H1 (cell line): ENCODE measurements at regions not wholly inside any gene's neighbourhood (a gene's known extent, or its start where the extent isn't known, plus 50 kb on each side); places are given as distances from the start of the nearest gene placed in this dataset.

Source experiments
- CTCF ChIA-PET: fragments of 300-600 bp; sonication (Branson Sonifier 250); formaldehyde crosslinking; loops from one replicate; lab custom pipeline; 2021; ENCODE audit not compliant: partially characterized antibody; lab: Charles Lee
- POLR2A ChIA-PET: fragments of 300-600 bp; sonication (Branson Sonifier 250); formaldehyde crosslinking; loops from one replicate; lab custom pipeline; 2021; ENCODE audit warnings: inconsistent platforms; ENCODE audit not compliant: partially characterized antibody; lab: Charles Lee
- DNase-seq, 2 experiments: peaks; one replicate each; pipeline versions ENCODE4 v3.0.0 to v3.0.0-alpha.2; 2010 to 2022; ENCODE audit warnings: low spot score in 2 of 2, low read depth in 1 of 2, mixed read lengths in 1 of 2
- FAIRE-seq: peaks from 2 replicates; lab custom pipeline; 2011; peaks lifted over from hg19 to GRCh38; lab: Jason Lieb, UNC
- H2AFZ ChIP-seq: 2 replicates; pipeline ENCODE4 v1.8.1; 2012; ENCODE audit warnings: low read length, inconsistent platforms
- H2AK5ac ChIP-seq: 2 replicates; pipeline ENCODE4 v1.6.1; 2013; ENCODE audit warnings: low read depth, low read length
- H2BK120ac ChIP-seq: replicated peaks from 2 replicates; pipeline ENCODE3; 2013; ENCODE audit warnings: low read depth, low read length, inconsistent platforms
- H2BK12ac ChIP-seq: 2 replicates; pipeline ENCODE4 v1.6.1; 2013; ENCODE audit warnings: low read depth, low read length
- H2BK15ac ChIP-seq: 2 replicates; pipeline ENCODE4 v1.6.1; 2013; ENCODE audit warnings: low read length
- H2BK20ac ChIP-seq: 2 replicates; pipeline ENCODE4 v1.6.1; 2013; ENCODE audit warnings: low read length
- H2BK5ac ChIP-seq: 2 replicates; pipeline ENCODE4 v1.6.1; 2013; ENCODE audit warnings: low read depth, low read length
- H3K14ac ChIP-seq: 2 replicates; pipeline ENCODE4 v1.6.1; 2013; ENCODE audit warnings: inconsistent platforms; ENCODE audit not compliant: insufficient read length
- H3K18ac ChIP-seq: 2 replicates; pipeline ENCODE4 v1.6.1; 2013; ENCODE audit warnings: low read length; ENCODE audit errors: extremely low read depth
- H3K23ac ChIP-seq: 2 replicates; pipeline ENCODE4 v1.6.1; 2013; ENCODE audit warnings: inconsistent platforms; ENCODE audit not compliant: insufficient read length
- H3K23me2 ChIP-seq: 2 replicates; pipeline ENCODE4 v1.6.1; 2013; ENCODE audit warnings: low read depth, low read length
- H3K27ac ChIP-seq: 2 replicates; pipeline ENCODE4 v1.6.1; 2011; ENCODE audit warnings: low read depth, low read length, inconsistent platforms
- H3K27me3 ChIP-seq, 4 experiments: replicated peaks in 1 of 4; 1 replicate in 1 of 4; 2 replicates in 3 of 4; pipeline versions ENCODE4 v1.6.1 to v1.8.1; 2011 to 2013; ENCODE audit warnings: low read length in 3 of 4, mild to moderate bottlenecking in 3 of 4, inconsistent platforms in 2 of 4, mixed read lengths in 2 of 4, moderate library complexity in 1 of 4; ENCODE audit not compliant: control insufficient read depth in 3 of 4, insufficient read depth in 3 of 4; ENCODE audit errors: extremely low read depth in 1 of 4
- H3K36me3 ChIP-seq, 4 experiments: 2 replicates each; pipeline versions ENCODE4 v1.6.1 to v1.8.1; 2011 to 2013; ENCODE audit warnings: mild to moderate bottlenecking in 4 of 4, low read length in 3 of 4, moderate library complexity in 2 of 4, control low read depth in 1 of 4, inconsistent platforms in 1 of 4; ENCODE audit not compliant: insufficient read depth in 4 of 4, control insufficient read depth in 2 of 4
- H3K4ac ChIP-seq: replicated peaks from 2 replicates; pipeline ENCODE3; 2013; ENCODE audit warnings: low read length, low read depth, mixed read lengths, inconsistent platforms; ENCODE audit not compliant: insufficient read length
- H3K4me1 ChIP-seq, 4 experiments: replicated peaks in 1 of 4; 1 replicate in 1 of 4; 2 replicates in 3 of 4; pipeline versions ENCODE4 v1.6.1 to v1.8.1; 2011 to 2013; ENCODE audit warnings: low read length in 3 of 4, inconsistent platforms in 2 of 4, mixed read lengths in 1 of 4; ENCODE audit not compliant: insufficient read depth in 4 of 4, control insufficient read depth in 3 of 4
- H3K4me2 ChIP-seq, 2 experiments: 2 replicates each; pipeline versions ENCODE4 v1.6.1 to v1.8.1; 2011 to 2013; ENCODE audit warnings: low read depth in 2 of 2, low read length in 2 of 2, control low read depth in 1 of 2, inconsistent platforms in 1 of 2, mild to moderate bottlenecking in 1 of 2; ENCODE audit not compliant: insufficient read depth in 1 of 2
- H3K4me3 ChIP-seq, 4 experiments: fragments of 200-600, 300-600 bp in 1 of 4; sonication (generic), shearing (Covaris generic), sonication (Bioruptor Twin) in 1 of 4; 2 replicates each; pipeline versions ENCODE4 v1.5.1 to v1.8.1; 2011 to 2016; ENCODE audit warnings: low read length in 4 of 4, low read depth in 3 of 4, control low read depth in 2 of 4, inconsistent platforms in 2 of 4, mild to moderate bottlenecking in 2 of 4, mixed read lengths in 1 of 4, moderate library complexity in 1 of 4; ENCODE audit not compliant: insufficient read depth in 2 of 4; ENCODE audit errors: extremely low read depth in 1 of 4
- H3K56ac ChIP-seq: replicated peaks from 2 replicates; pipeline ENCODE3; 2013; ENCODE audit warnings: low read depth, mild to moderate bottlenecking, mixed read lengths, low read length, inconsistent platforms; ENCODE audit not compliant: insufficient read length
- H3K79me1 ChIP-seq: 2 replicates; pipeline ENCODE4 v1.6.1; 2013; ENCODE audit warnings: low read depth, low read length, control low read depth
- H3K79me2 ChIP-seq, 2 experiments: 2 replicates each; pipeline versions ENCODE4 v1.6.1 to v1.8.1; 2012 to 2013; ENCODE audit warnings: low read length in 2 of 2, mild to moderate bottlenecking in 2 of 2, inconsistent platforms in 1 of 2; ENCODE audit not compliant: insufficient read depth in 2 of 2, control insufficient read depth in 1 of 2
- H3K9ac ChIP-seq, 4 experiments: replicated peaks in 1 of 4; 1 replicate in 1 of 4; 2 replicates in 3 of 4; pipeline versions ENCODE4 v1.6.1 to v1.8.1; 2011 to 2013; ENCODE audit warnings: low read depth in 3 of 4, low read length in 3 of 4, control low read depth in 2 of 4, mild to moderate bottlenecking in 2 of 4, moderate library complexity in 2 of 4, inconsistent platforms in 1 of 4; ENCODE audit errors: extremely low read depth in 1 of 4
- H3K9me3 ChIP-seq, 2 experiments: 2 replicates each; pipeline versions ENCODE4 v1.6.1 to v1.8.1; 2012 to 2013; ENCODE audit warnings: mild to moderate bottlenecking in 2 of 2, moderate library complexity in 2 of 2, control low read depth in 1 of 2, inconsistent platforms in 1 of 2, low read depth in 1 of 2, low read length in 1 of 2, mixed read lengths in 1 of 2; ENCODE audit not compliant: insufficient read depth in 2 of 2
- H4K20me1 ChIP-seq, 2 experiments: replicated peaks in 1 of 2; 2 replicates each; pipeline versions ENCODE3 to v1.8.1; 2011 to 2013; ENCODE audit warnings: inconsistent platforms in 2 of 2, low read length in 2 of 2, mild to moderate bottlenecking in 1 of 2; ENCODE audit not compliant: insufficient read depth in 2 of 2, control insufficient read depth in 1 of 2
- H4K5ac ChIP-seq: 2 replicates; pipeline ENCODE4 v1.6.1; 2013; ENCODE audit warnings: low read length, low read depth, mixed read lengths, inconsistent platforms; ENCODE audit not compliant: insufficient read length
- H4K8ac ChIP-seq: 2 replicates; pipeline ENCODE4 v1.8.0; 2013; ENCODE audit warnings: mild to moderate bottlenecking, moderate library complexity, low read length, inconsistent platforms; ENCODE audit not compliant: insufficient read depth; ENCODE audit errors: extremely low read depth
- H4K91ac ChIP-seq: replicated peaks from 2 replicates; pipeline ENCODE3; 2013; ENCODE audit warnings: low read length, mixed read lengths, inconsistent platforms; ENCODE audit not compliant: insufficient read length
- BACH1 ChIP-seq: IDR thresholded peaks from 2 replicates; pipeline ENCODE4 v1.6.1; 2012; ENCODE audit warnings: low read length, improper control_type of control experiment
- BCL11A ChIP-seq, 2 experiments: IDR thresholded peaks; one replicate each; pipeline ENCODE4 v1.6.1; 2011; ENCODE audit warnings: low read depth in 2 of 2, low read length in 2 of 2, mild to moderate bottlenecking in 2 of 2
- BRCA1 ChIP-seq: IDR thresholded peaks from 2 replicates; pipeline ENCODE4 v1.6.1; 2012; ENCODE audit warnings: low read depth, low read length, improper control_type of control experiment
- CEBPB ChIP-seq: IDR thresholded peaks from 2 replicates; pipeline ENCODE4 v1.6.1; 2012; ENCODE audit warnings: low read depth, low read length
- CHD2 ChIP-seq: IDR thresholded peaks from 2 replicates; pipeline ENCODE4 v1.6.1; 2012; ENCODE audit warnings: low read length, improper control_type of control experiment
- CREB1 ChIP-seq: IDR thresholded peaks from 2 replicates; pipeline ENCODE4 v1.6.1; 2012; ENCODE audit warnings: inconsistent platforms
- KDM4A ChIP-seq: IDR thresholded peaks from one replicate; pipeline ENCODE4 v1.7.1; 2012; ENCODE audit warnings: low read depth, mild to moderate bottlenecking, moderate library complexity, low read length, inconsistent platforms; ENCODE audit not compliant: severe bottlenecking
- NRF1 ChIP-seq: IDR thresholded peaks from 2 replicates; pipeline ENCODE4 v1.6.1; 2011; ENCODE audit warnings: mild to moderate bottlenecking, low read depth, low read length, improper control_type of control experiment
- RFX5 ChIP-seq: IDR thresholded peaks from 2 replicates; pipeline ENCODE4 v1.6.1; 2011; ENCODE audit warnings: low read depth, low read length, improper control_type of control experiment, borderline replicate concordance
- RNF2 ChIP-seq: fragments of 200-900, 300-1000 bp; sonication (generic); IDR thresholded peaks from 2 replicates; pipeline ENCODE4 v1.7.1; 2016; ENCODE audit warnings: borderline replicate concordance, low read depth, mild to moderate bottlenecking, antibody characterized with exemption, low read length; ENCODE audit not compliant: poor library complexity, severe bottlenecking; ENCODE audit errors: missing control alignments
- SIRT6 ChIP-seq: IDR thresholded peaks from one replicate; pipeline ENCODE4 v1.7.1; 2012; ENCODE audit warnings: low read length, inconsistent platforms
- SP1 ChIP-seq: IDR thresholded peaks from 2 replicates; pipeline ENCODE4 v1.6.1; 2011; ENCODE audit warnings: low read depth, low read length
- TAF7 ChIP-seq: optimal IDR thresholded peaks from 2 replicates; pipeline ENCODE3; 2011; ENCODE audit warnings: low read depth, mild to moderate bottlenecking, inconsistent platforms, low read length, moderate library complexity, borderline replicate concordance
- WGBS, 2 experiments: shearing (Covaris generic) in 1 of 2; methylation state at CpG; one replicate each; pipeline versions ENCODE4 v1.1.6 to v1.1.7; 2013 to 2015; ENCODE audit warnings: low lambda C conversion rate in 2 of 2, mixed read lengths in 2 of 2, inconsistent platforms in 1 of 2, low coverage in 1 of 2, missing lambda C conversion rate in 1 of 2; ENCODE audit not compliant: insufficient replicate concordance in 2 of 2, insufficient coverage in 1 of 2, insufficient read length in 1 of 2; ENCODE audit errors: extremely low coverage in 1 of 2, missing lambda C conversion rate in 1 of 2; 5-methylcytosine and 5-hydroxymethylcytosine counted together
- TF ChIP-seq, protein P1 (sequence below): IDR thresholded peaks from 2 replicates; pipeline ENCODE4 v1.6.1; 2012; ENCODE audit warnings: inconsistent platforms
- TF ChIP-seq, protein P2 (sequence below): IDR thresholded peaks from 2 replicates; pipeline ENCODE4 v1.6.1; 2011; ENCODE audit warnings: low read depth, mild to moderate bottlenecking, low read length; ENCODE audit not compliant: insufficient read depth

DNA sequence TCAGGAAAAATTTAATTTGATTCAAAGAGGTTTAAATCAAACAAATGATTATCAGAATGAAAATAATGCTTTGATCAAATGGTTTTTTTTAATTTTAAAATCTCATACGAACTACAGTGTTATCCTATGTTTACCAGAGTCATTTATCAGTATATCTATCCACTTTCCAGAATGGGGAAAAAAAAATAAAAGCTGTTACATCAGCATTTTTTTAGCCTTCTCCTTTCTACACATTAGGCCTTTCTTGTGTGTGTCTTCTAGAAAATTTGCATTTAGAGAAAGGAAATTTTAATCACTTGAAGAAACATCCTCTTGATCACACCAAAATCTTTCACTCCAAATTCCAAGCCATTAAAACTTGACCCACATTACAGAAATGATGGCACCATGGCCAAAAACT, 608.9 kb upstream of the ID2 start:
- H4K20me1 ChIP-seq = no peaks in the 10 kb centered on the region
- H3K56ac ChIP-seq = no peak overlapping the region
- CTCF ChIA-PET = no interaction called here
- H2AFZ ChIP-seq = no peak overlapping the region
- no peaks in the 10 kb centered on the region for H3K23me2 ChIP-seq
- H3K27ac ChIP-seq = no peak overlapping the region
- H3K79me1 ChIP-seq = no peaks in the 10 kb centered on the region
- 76% methylated on average over 1 of the region's 1 CpG; no CpG with 5 or more reads in 1 of the 2 experiments for WGBS, 2 experiments
- no peaks in the 10 kb centered on the region for H3K36me3 ChIP-seq
- H3K23ac ChIP-seq = no peak overlapping the region
- FAIRE-seq (no peak), DNase-seq (no peak)
- no peak overlapping the region for H3K4me3 ChIP-seq
- no peak overlapping the region for H2BK15ac ChIP-seq
- H4K8ac ChIP-seq = no peak overlapping the region
- no peaks in the 10 kb centered on the region for H3K79me2 ChIP-seq
- no peaks in the 10 kb centered on the region for H3K4me1 ChIP-seq
- H3K27me3 ChIP-seq = no peaks in the 10 kb centered on the region
- H2BK5ac ChIP-seq = no peak overlapping the region
- no peak overlapping the region for H2AK5ac ChIP-seq
- no peak overlapping the region for H4K5ac ChIP-seq
- no peak overlapping the region for H3K9ac ChIP-seq
- H2BK20ac ChIP-seq = no peak overlapping the region
- H3K18ac ChIP-seq = no peak overlapping the region
- H4K91ac ChIP-seq = no peak overlapping the region
- H3K4ac ChIP-seq = no peak overlapping the region
- H2BK120ac ChIP-seq = no peak overlapping the region
- peaks cover 0 to 4% of the 10 kb centered on the region in 2 experiments; a peak in 1 of 4 replicates for H3K9me3 ChIP-seq
- no peak overlapping the region for H2BK12ac ChIP-seq
- POLR2A ChIA-PET = no interaction called here
- no peak overlapping the region for H3K4me2 ChIP-seq
- H3K14ac ChIP-seq = no peak overlapping the region
- TF ChIP-seq BCL11A (IDR thresholded peaks at IDR 0.05; ENCODE audit: low read depth in 2 of 2, low read length in 2 of 2) (no peak), RNF2 (no peak), TAF7 (no peak), SIRT6 (no peak), CHD2 (no peak), KDM4A (no peak), CEBPB (no peak), NRF1 (no peak), BACH1 (no peak), SP1 (no peak), CREB1 (no peak), BRCA1 (no peak), RFX5 (no peak)
- TF ChIP-seq, protein P1, sequence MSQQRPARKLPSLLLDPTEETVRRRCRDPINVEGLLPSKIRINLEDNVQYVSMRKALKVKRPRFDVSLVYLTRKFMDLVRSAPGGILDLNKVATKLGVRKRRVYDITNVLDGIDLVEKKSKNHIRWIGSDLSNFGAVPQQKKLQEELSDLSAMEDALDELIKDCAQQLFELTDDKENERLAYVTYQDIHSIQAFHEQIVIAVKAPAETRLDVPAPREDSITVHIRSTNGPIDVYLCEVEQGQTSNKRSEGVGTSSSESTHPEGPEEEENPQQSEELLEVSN = no peak
- TF ChIP-seq, protein P2, sequence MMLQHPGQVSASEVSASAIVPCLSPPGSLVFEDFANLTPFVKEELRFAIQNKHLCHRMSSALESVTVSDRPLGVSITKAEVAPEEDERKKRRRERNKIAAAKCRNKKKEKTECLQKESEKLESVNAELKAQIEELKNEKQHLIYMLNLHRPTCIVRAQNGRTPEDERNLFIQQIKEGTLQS = no peak
